Amniotic stem cell (primary cell): ENCODE measurements at regions not wholly inside any gene's neighbourhood (a gene's known extent, or its start where the extent isn't known, plus 50 kb on each side); places are given as distances from the start of the nearest gene placed in this dataset.
"Not testable (repeated sequence)": the region's sequence is repeated elsewhere in the genome, so short reads cannot be mapped to it uniquely, and the experiment has no call there.

Experiments
- DNase-seq: peaks from one replicate; lab custom pipeline; 2025; lab: John Stamatoyannopoulos, UW

DNA sequence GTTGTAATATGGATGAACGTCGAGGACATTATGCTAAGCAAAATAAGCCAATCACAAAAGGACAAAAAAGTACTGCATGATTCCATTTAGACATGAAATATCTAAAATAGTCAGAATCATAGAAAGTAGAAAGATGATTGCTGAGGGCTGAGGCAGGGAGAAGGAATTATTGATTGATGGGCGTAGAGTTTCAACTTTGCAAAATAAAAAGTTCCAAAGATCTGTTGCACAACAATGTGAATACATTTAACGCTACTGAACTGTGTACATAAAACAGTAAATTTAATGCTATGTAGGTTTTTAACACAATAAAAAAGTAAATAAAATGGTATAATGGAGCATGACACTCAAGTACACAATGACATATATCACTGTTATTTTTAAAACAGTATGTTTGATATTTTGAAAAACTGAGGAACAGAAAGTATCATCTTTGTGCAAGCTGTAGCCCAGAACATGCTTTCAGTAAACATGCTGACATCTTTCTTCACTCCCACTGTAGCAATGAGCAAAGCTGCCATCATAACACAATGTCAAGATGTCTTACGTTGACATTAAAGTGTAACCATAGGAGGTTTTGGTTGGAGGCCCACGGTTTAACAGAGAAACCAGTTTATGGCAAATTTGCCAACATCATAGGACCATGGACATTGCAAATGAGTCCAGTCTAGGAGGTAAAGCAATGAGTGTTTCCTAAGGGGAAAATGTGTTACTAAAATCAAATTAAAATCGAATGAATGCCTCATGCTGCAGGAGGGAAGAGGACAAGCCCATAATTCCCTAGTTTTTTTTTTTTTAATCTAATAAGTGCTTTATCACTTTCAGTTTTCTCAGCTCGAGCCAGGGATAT is 125.8 kb upstream of the SGCD start:
- no peak for DNase-seq

DNA sequence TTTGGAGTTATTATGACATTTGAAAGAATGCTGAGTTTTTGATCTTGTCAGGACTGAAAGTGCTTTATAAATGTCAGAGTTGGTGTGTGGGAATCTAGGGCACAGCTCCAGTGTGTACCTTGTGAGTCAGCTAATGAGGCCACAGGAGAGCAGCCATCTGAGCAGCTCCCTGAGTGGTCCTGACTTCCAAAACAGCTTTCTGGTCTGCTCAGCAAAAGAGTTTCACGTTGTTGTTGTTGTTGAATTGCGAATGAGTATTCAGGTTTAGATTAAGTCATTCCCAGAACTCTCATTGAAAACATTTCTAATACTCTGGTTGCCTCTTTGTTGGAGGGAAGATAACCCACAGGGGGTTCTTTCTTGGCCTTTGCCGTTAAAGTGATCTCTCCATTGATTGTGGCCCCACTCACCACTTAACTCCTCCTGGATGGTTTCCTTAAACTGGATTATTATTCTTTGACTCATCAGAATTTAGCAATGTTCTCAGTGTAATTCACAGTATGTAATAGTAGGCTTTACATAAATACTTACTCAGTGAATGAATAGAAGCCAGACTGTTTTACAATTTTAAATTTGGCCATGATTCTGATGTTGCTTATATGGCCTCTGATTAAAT is 125.1 kb upstream of the SGCD start:
- DNase-seq = peak; percentile 46

DNA sequence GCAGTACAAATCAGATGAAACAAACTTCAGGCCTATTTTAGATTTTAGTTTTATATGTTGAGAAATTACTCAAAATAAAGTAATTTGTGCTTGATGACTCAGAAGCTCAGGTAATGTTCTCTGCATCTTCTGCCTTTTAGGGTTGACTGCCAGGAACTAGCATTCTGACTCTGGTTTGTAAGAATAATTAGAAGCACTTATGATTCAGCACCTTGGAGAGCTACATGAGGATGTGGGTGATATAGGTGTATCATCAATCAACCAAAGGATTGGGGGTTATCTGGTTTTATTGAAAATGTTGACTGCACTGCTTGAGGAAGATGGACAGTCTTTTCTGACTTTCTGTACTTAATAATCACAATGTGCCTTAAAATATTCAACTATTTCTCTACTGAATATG is 118.7 kb upstream of the SGCD start:
- no peak for DNase-seq

GRCh38 chr5:156218367-156219158 is 108.4 kb upstream of the SGCD start:
- DNase-seq = no peak

DNA sequence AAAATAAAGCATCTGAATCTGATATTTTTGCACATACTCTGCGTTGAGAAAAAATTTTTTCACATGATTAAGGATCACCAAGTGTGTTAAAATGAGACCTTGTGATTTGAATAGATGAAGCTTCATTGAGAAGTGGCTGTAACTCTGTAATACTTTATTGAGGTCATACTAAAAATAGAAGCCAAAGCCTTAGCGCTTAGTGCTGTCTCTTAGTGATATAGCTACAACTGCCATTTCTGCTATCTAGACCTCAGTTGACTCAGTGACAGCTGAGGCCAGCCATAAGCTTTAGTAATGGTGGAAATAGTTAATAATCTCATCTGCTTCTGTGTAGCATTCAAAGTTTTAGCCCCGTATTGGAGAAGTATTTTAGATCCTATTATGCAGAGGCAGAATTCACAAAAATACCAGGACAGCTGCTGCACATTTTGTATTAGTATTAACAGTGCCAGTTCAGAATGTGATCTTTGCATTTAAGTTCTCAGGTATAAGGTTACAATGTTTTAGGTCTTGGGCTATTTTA is 107.4 kb upstream of the SGCD start:
- no peak for DNase-seq

DNA sequence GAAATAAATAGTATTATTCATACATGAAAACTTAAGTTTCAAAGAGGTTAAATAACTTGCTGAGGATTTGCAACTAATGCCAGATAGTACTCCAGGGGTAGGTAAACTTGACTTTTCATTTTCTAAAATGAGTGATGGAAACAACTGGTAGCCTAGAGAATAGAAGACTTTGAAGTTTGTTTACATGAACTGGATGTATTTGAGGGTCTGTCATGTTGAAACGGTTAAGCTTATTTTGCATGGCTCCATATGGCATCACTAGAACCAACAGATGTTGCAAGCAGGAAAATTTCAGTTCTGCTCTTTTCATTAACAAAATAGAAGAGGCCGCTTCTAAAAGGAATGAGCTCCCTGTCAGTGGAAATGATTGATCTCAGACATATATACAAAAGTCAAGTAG is 105.1 kb upstream of the SGCD start:
- no peak for DNase-seq

- DNase-seq = no peak
Observed at GRCh38 chr5:156223547-156223946, 103.4 kb upstream of the SGCD start.

DNA sequence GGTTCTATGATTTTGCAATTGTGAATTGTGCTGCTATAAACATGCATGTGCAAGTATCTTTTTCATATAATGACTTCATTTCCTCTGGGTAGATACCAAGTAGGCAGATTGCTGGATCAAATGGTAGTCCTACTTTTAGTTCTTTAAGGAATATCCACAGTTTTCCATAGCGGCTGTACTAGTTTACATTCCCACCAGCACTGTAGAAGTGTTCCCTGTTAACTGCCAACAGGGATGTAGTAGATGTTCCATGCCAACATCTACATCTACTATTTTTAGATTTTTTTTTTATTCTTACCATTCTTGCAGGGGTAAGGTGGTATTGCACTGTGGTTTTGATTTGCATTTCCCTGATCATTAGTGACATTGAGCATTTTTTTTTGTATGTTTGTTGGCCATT is 100.5 kb upstream of the SGCD start:
- DNase-seq = not testable (repeated sequence)

- no peak for DNase-seq
Observed at GRCh38 chr5:156230887-156231286, 96.1 kb upstream of the SGCD start.

- DNase-seq = no peak
Observed at GRCh38 chr5:156232251-156232869, 94.6 kb upstream of the SGCD start.

DNA sequence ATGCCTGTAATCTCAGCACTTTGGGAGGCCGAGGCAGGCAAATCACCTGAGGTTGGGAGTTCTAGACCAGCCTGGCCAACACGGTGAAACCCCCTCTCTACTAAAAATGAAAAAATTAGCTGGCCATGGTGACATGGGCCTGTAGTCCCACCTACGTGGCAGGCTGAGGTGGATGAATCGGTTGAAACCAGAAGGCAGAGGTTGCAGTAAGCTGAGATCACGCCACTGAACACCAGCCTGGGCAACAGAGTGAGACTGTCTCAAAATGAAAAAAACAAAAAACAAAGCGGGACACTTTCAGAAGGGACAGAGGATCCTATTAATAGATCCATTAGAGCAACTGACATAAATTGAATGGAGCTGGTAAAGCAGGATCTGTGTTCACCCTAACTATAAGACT is 89.6 kb upstream of the SGCD start:
- DNase-seq = no peak

DNA sequence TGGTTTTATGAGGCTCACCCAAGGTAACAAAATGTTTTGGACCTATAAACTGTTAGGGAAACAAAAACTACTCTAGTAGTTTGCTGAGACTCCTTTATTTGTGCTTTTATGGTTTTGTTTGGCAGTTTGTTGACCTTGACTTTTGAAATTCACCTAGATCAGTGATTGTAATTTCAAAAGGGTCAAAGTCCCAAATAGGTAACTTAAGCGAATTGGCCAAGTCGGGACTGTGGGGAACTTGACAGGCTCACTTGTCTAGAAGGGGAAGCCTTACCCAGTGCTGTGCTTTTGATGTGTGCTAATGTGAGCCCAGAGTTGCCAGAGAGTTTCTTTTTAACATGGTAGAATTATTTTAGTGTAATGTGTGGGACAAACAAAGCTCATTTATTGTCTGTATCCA is 87.2 kb upstream of the SGCD start:
- DNase-seq = no peak

DNA sequence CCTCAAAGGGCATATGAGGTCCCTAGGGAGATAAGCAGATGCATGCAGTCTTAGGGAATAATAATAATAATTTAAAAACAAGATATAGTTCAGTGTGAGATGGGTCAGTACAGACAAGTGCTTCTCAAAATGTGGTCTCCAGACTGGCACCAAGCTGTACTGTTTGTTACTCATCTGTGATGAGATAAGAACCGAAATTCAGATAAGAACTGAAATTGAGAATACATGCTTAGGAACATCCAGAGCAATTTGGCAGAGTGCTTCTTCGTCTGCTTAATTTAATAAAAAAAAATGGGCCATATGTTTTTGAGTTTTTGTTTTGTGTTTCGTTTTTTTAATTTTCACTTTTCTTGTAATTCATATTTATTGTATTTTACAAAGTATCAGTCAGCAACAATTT is 86.5 kb upstream of the SGCD start:
- DNase-seq = no peak

DNA sequence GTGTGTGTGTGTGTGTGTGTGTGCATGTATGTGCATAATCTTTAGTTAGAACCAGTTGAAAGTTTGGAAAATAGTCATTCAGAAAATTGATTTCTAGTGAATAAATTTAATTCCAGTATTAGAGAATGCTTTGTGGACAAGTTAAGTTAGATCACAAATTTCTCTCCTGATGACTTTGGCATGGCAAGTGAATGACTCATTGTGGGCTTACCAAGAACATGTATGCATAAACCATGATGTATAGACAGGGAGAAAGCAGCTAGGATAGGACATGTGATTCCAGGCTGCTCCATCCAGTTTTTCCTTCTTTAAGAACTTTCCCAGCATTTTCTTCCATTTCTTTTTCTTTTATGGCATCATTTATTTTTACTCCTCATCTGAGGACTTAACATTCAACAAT is 85.7 kb upstream of the SGCD start:
- DNase-seq = no peak

- DNase-seq = no peak
Observed at GRCh38 chr5:156245895-156246294, 81.1 kb upstream of the SGCD start.

DNA sequence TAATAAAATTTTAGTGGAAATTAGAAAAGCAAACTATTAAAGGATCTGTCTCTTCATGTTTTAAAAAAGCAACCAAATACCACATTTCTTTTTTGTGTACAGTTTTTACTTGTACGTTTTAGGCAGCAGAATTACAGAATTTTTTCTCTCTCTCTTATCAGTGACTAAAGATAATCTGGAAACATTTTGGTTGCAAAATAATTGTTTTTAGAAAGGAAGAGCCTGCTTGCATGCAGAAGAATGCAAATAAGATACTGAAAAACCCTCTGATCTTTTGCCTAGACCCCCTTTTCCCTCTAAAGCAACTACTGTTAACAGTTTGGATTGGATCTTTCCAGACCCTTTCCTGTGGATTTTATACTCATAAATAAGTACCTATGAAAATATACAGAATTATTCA is 75.9 kb upstream of the SGCD start:
- no peak for DNase-seq

- DNase-seq = no peak
Observed at GRCh38 chr5:156253130-156253529, 73.8 kb upstream of the SGCD start.

GRCh38 chr5:156254196-156254595 is 72.8 kb upstream of the SGCD start:
- no peak for DNase-seq

DNA sequence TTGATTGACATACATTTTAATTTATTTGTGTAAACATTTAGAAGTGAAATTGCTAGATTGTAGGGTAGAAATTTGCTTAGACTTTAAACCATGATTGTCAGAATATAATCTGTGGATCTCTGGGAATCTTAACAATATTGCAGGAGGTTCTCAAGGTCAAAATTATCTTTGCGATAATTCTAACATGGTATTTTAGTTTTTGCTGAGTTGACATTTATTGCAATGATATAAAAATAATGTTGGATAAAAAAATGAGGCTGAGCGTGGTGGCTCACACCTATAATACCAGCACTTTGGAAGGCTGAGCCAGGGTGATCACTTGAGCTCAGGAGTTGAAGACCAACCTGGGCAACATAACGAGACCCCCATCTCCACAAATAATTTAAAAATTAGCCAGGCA is 70.3 kb upstream of the SGCD start:
- no peak for DNase-seq

DNA sequence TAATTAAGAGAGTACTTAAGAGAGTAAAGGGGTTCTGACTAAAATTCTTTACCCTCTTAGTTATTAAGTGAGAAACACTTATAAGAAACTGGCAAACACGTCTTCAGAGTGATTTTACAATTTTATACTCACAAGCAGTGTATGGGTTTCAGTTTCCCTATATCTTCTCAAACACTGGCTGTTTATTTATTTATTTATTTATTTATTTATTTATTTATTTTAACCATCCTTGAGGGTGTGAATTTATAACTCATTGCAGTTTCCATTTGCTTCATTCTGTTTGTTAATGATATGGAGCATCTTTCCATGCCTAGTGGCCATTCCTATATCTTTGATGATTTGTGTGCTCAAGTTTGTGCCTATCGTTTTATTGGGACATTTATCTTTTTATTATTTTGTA is 68.0 kb upstream of the SGCD start:
- no peak for DNase-seq

DNA sequence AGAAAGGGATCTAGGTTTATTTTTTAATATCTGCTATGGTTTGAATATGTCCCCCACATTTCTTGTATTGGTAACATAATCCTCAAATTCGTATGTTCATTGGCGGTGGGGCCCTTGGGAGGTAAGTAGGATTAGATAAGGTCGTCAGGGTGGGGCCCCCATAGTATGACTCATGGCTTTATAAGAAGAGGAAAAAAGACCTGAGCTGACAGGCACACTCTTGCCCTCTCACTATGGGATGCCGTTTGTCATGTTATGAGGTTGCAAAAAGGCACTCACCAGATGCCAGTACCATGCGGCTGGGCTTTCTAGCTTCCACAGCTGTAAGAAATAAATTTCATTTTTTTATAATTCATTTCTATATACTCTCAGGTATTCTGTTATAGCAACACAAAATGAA is 67.3 kb upstream of the SGCD start:
- DNase-seq = no peak

DNA sequence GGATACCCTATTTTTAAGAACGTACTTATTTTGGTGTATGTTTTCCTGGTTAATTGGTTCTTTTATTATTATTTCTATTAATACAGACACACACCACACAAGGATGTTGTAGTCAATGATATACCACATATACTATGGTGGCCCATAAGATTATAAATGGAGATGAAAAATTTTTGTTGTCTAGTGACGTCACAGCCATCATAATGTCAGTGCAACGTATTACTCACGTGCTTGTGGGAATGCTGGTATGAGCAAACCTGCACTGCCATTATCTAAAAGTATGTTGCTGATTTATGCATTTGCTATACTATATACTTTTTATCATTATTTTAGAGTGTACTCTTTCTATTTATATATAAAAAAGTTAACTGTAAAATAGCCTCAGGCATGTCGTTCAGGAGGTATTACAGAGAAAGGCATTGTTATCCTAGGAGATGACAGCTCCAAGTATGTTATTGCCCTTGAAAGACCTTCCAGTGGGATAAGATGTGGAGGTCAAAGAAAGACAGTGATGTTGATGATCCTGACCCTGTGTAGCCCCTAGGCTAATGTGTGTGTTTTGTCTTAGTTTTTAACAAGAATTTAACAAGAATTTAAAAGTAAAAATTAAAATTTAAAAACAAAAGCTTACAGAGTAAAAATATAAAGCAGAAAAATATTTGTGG is 65.6 kb upstream of the SGCD start:
- no peak for DNase-seq
